Esophagus muscularis mucosa (tissue), 4 donors: ENCODE measurements at regions not wholly inside any gene's neighbourhood (a gene's known extent, or its start where the extent isn't known, plus 50 kb on each side); places are given as distances from the start of the nearest gene placed in this dataset.

Experiments
- DNase-seq: peaks from one replicate; pipeline ENCODE4 v3.0.0-alpha.2; 2017; ENCODE audit errors: extremely low spot score
- H3K27ac ChIP-seq, 4 donors: fragments of 200-600 bp; sonication (generic); replicated peaks in 1 of 4; 1 replicate in 3 of 4; 2 replicates in 1 of 4; pipeline ENCODE4 v1.5.1; 2016 to 2019; ENCODE audit warnings: mild to moderate bottlenecking in 1 of 4
- H3K27me3 ChIP-seq, 4 donors: fragments of 200-600 bp; sonication (generic); one replicate each; pipeline versions ENCODE4 v1.5.1 to v1.6.0; 2016 to 2019
- H3K36me3 ChIP-seq, 4 donors: fragments of 200-600 bp; sonication (generic); one replicate each; pipeline ENCODE4 v1.5.1; 2016 to 2019
- H3K4me1 ChIP-seq, 4 donors: fragments of 200-600 bp; sonication (generic); one replicate each; pipeline ENCODE4 v1.5.1; 2016 to 2019
- H3K4me3 ChIP-seq, 4 donors: fragments of 200-600 bp; sonication (generic); 1 replicate in 2 of 4; 2 replicates in 2 of 4; pipeline ENCODE4 v1.5.1; 2016 to 2019; ENCODE audit warnings: mild to moderate bottlenecking in 4 of 4, moderate library complexity in 1 of 4
- H3K9me3 ChIP-seq, 4 donors: fragments of 200-600 bp; sonication (generic); 1 replicate in 3 of 4; 2 replicates in 1 of 4; pipeline ENCODE4 v1.5.1; 2016 to 2019
- EP300 ChIP-seq: sonication (generic); formaldehyde crosslinking; IDR thresholded peaks from one replicate; pipeline ENCODE4 v1.6.1; 2017; ENCODE audit warnings: antibody characterized with exemption
- POLR2A ChIP-seq: fragments of 450-650 bp; IDR thresholded peaks from one replicate; pipeline ENCODE4 v1.6.1; 2017; ENCODE audit warnings: antibody characterized with exemption, moderate library complexity, mild to moderate bottlenecking, low read depth
- POLR2AphosphoS5 ChIP-seq, 2 donors: sonication (generic); formaldehyde crosslinking; IDR thresholded peaks; one replicate each; pipeline ENCODE4 v1.6.1; 2017; ENCODE audit warnings: antibody characterized with exemption in 2 of 2
- WGBS: methylation state at CpG from one replicate; pipeline ENCODE4 v1.1.5; 2018; 5-methylcytosine and 5-hydroxymethylcytosine counted together
- intact Hi-C: fragments of 100-400 bp; cut with DNase I; formaldehyde crosslinking; loops from one replicate; pipeline ENCODE4 v1.15.1; 2023
- TF ChIP-seq, protein P1 (sequence below), 3 experiments: fragments of 200-600 bp in 2 of 3; fragments of 450-650 bp in 1 of 3; sonication (generic) in 2 of 3; IDR thresholded peaks; one replicate each; pipeline ENCODE4 v1.5.1; 2017 to 2019; ENCODE audit warnings: antibody characterized with exemption in 3 of 3, mild to moderate bottlenecking in 2 of 3, moderate library complexity in 1 of 3

DNA sequence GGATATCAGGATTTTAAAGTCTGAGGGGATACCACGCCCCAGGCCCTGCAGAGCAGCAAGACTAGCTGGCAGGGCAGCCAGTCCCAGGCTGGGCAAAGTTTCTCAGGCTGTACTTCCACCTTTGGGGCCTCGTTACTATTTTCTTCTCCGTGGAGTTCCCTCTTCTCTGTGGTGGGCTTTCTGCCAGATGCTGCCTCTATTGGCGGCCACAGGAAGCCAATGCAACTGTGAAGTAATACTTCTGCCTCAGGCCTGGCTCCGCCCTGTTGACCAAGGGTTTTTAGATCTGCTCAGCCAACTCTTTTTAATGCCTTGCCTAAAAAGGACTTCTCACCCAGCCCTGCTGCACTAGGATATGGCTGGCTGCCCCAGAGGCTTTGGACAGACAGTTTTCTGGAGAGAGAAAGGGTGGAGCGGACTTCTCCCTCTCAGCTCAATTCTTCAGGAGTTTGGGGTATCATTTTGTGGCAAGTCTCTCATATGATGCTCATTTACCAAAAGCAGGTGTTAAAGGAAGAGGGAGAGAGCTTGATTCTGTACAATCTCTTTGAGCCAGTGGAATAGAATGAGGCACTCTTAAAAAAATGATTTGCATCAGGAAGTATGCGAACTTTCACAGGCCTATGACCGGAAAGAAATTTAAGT is 67.4 kb downstream of the HHEX start:
- H3K36me3 ChIP-seq: no peaks in the 10 kb centered on the region
- 19% methylated on average over 8 of the region's 8 CpGs for WGBS
- no peak for TF ChIP-seq POLR2A
- TF ChIP-seq, protein P1, sequence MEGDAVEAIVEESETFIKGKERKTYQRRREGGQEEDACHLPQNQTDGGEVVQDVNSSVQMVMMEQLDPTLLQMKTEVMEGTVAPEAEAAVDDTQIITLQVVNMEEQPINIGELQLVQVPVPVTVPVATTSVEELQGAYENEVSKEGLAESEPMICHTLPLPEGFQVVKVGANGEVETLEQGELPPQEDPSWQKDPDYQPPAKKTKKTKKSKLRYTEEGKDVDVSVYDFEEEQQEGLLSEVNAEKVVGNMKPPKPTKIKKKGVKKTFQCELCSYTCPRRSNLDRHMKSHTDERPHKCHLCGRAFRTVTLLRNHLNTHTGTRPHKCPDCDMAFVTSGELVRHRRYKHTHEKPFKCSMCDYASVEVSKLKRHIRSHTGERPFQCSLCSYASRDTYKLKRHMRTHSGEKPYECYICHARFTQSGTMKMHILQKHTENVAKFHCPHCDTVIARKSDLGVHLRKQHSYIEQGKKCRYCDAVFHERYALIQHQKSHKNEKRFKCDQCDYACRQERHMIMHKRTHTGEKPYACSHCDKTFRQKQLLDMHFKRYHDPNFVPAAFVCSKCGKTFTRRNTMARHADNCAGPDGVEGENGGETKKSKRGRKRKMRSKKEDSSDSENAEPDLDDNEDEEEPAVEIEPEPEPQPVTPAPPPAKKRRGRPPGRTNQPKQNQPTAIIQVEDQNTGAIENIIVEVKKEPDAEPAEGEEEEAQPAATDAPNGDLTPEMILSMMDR (IDR thresholded peaks at IDR 0.05): peak in 1 of 3 experiments; percentile 39
- TF ChIP-seq EP300: no peak
- TF ChIP-seq POLR2AphosphoS5 (IDR thresholded peaks at IDR 0.05): peak; percentile 71 to 87
- H3K9me3 ChIP-seq: no peaks in the 10 kb centered on the region
- peaks cover 21 to 61% (median 52%) of the 10 kb centered on the region in 4 donors for H3K4me1 ChIP-seq
- intact Hi-C loops: loop anchor here (5.0 kb wide), 1 partner anchor 65 kb away; no protein-coding TSS in a partner anchor
- peak; percentile 96 for DNase-seq
- H3K4me3 ChIP-seq: peak overlapping the region in 3 of 4 donors; percentile 10 to 29 (median 17)
- no peaks in the 10 kb centered on the region for H3K27me3 ChIP-seq
- H3K27ac ChIP-seq: peak overlapping the region; percentile 86 to 89 (median 86)

DNA sequence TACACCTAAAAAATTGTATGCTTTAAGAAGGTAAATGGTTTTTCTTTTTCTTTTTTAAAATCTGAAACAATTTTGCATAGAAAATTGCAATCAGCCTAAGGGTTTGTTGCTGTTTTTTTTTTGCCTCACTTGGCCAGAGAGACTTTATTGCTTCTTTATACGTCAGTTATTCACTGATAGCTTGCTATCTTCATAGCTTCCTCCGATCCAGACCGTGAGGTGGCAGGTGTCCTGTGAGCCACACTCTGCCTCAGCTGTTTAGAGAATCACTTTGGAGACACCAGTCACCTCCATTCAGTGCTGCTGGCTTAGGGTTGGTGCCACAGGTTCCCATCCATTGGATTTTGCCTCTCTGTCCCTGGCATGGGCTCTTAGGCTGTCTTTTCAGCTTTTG is 68.0 kb downstream of the HHEX start:
- intact Hi-C loops: loop anchor here (5.0 kb wide), 1 partner anchor 65 kb away; no protein-coding TSS in a partner anchor
- WGBS: 50% methylated on average over 3 of the region's 3 CpGs
- Histone ChIP-seq H3K4me3 (peak overlapping the region in 2 of 4 donors; percentile 10 to 17), H3K4me1 (peaks cover 21 to 61% (median 53%) of the 10 kb centered on the region in 4 donors), H3K27ac (peak overlapping the region; percentile 86 to 89 (median 86)), H3K36me3 (no peaks in the 10 kb centered on the region), H3K27me3 (no peaks in the 10 kb centered on the region), H3K9me3 (no peaks in the 10 kb centered on the region)
- TF ChIP-seq POLR2A (no peak), POLR2AphosphoS5 (IDR thresholded peaks at IDR 0.05) (no peak), EP300 (no peak)
- TF ChIP-seq, protein P1 (IDR thresholded peaks at IDR 0.05): no peak
- no peak for DNase-seq

DNA sequence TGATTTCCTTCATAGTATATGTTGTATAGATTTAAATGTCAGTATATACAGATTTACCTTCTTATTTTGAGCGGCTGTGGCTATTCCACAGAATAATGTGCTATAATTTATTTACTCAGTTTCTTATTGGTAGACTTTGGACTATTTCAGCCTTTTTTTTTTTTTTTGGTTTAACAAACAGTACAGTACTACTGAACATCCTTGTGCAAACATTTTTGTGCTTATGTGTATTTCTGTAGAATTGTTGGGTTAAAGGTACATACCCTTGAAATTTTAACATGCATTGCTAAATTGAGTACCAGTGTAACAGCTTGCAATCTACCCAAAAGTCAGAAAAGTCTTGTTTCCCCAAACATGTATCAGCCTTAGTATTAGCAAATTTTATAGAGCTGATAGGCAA is 68.8 kb downstream of the HHEX start:
- Histone ChIP-seq H3K9me3 (no peaks in the 10 kb centered on the region), H3K4me3 (no peak overlapping the region), H3K27me3 (no peaks in the 10 kb centered on the region), H3K27ac (peak overlapping the region; percentile 86 to 89 (median 86)), H3K4me1 (peaks cover 21 to 61% (median 53%) of the 10 kb centered on the region in 4 donors), H3K36me3 (no peaks in the 10 kb centered on the region)
- DNase-seq: no peak
- intact Hi-C loops: loop anchor here (5.0 kb wide), 1 partner anchor 66 kb away; no protein-coding TSS in a partner anchor
- TF ChIP-seq, protein P1 (IDR thresholded peaks at IDR 0.05): no peak
- TF ChIP-seq POLR2AphosphoS5 (IDR thresholded peaks at IDR 0.05) (no peak), POLR2A (no peak), EP300 (no peak)
- 90% methylated on average over 1 of the region's 1 CpG for WGBS

DNA sequence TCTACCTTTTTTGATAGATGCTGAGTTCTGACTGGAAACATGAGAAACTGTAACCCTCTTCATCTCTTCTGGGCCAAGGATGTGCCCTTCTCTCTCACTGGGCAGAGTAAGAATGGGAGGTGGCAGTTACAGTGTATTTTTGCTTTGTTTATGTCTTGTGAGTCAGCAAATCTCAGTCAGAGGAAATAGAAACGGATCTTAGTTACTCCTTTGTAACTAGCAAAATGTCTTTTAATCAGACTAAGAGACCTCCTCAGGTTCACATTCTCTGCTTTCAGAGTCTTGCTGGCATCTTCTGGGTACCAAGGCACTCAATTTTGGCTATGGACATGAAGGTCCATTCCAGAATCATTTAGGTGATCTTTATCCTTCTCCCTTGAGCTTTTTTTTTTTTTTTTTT is 70.9 kb downstream of the HHEX start:
- 30% methylated on average over 1 of the region's 1 CpG for WGBS
- intact Hi-C loops: no loop called here
- Histone ChIP-seq H3K9me3 (no peaks in the 10 kb centered on the region), H3K27me3 (no peaks in the 10 kb centered on the region), H3K27ac (peak overlapping the region; percentile 76 to 86 (median 80)), H3K36me3 (no peaks in the 10 kb centered on the region), H3K4me3 (no peak overlapping the region), H3K4me1 (peaks cover 21 to 61% (median 52%) of the 10 kb centered on the region in 4 donors)
- DNase-seq: no peak
- peak; percentile 12 to 23 for TF ChIP-seq POLR2AphosphoS5 (IDR thresholded peaks at IDR 0.05)
- no peak for TF ChIP-seq EP300

DNA sequence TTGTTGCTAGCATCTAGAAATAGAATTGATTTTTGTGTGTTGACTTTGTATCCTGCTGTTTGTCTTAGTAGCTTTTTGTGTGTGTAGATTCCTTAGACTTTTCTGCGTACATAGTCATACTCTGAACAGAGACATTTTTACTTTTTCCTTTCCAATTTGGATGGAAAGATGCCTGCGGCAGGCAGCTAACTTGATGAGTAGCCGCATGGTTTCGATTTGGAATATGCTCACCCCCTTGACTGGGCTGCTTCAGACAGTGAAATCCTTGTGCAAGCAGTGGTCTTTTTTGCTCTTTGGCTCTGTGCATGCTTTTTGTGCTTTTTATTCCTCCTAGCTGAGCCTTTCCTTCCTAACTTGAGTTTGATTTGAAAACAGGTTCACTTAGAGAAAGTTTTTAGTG is 71.8 kb downstream of the HHEX start:
- intact Hi-C loops: no loop called here
- H3K4me3 ChIP-seq: peak overlapping the region in 2 of 4 donors; percentile 2 to 14
- peak overlapping the region; percentile 76 to 86 (median 80) for H3K27ac ChIP-seq

More for the DNA sequence above, 71.8 kb downstream of the HHEX start:
- WGBS: 80% methylated on average over 4 of the region's 4 CpGs
- TF ChIP-seq, protein P1 (IDR thresholded peaks at IDR 0.05): no peak
- TF ChIP-seq POLR2A (no peak), POLR2AphosphoS5 (IDR thresholded peaks at IDR 0.05) (no peak), EP300 (no peak)
- Histone ChIP-seq H3K36me3 (no peaks in the 10 kb centered on the region), H3K4me1 (peaks cover 18 to 52% (median 46%) of the 10 kb centered on the region in 4 donors), H3K27me3 (no peaks in the 10 kb centered on the region), H3K9me3 (no peaks in the 10 kb centered on the region)
- DNase-seq: no peak
